WTC11 (cell line): ENCODE measurements at regions not wholly inside any gene's neighbourhood (a gene's known extent, or its start where the extent isn't known, plus 50 kb on each side); places are given as distances from the start of the nearest gene placed in this dataset.

Source experiments
- ATAC-seq: fragments of 200-7000 bp; cut with Tn5 transposase; 2 replicates; pipeline ENCODE4 v1.10.0; 2021; ENCODE audit warnings: mild to moderate bottlenecking, moderate library complexity
- CTCF ChIA-PET: fragments of 300-600 bp; sonication (Branson Sonifier 250); formaldehyde crosslinking; loops from one replicate; lab custom pipeline; 2021; ENCODE audit warnings: antibody characterized with exemption; lab: Charles Lee
- POLR2A ChIA-PET: fragments of 350-600 bp; sonication (Branson Sonifier 250); formaldehyde crosslinking; loops from one replicate; lab custom pipeline; 2021; ENCODE audit warnings: antibody characterized with exemption; lab: Charles Lee
- DNase-seq: peaks from one replicate; pipeline ENCODE4 v3.0.0; 2021; ENCODE audit warnings: low spot score
- H3K27ac Mint-ChIP-seq: 2 replicates; pipeline ENCODE4 v1.8.0; 2021; ENCODE audit warnings: mixed read lengths
- H3K27me3 Mint-ChIP-seq: 2 replicates; pipeline ENCODE4 v1.8.0; 2021; ENCODE audit warnings: low read depth, mild to moderate bottlenecking, moderate library complexity, mixed read lengths
- H3K36me3 Mint-ChIP-seq: 2 replicates; pipeline ENCODE4 v1.8.0; 2021; ENCODE audit warnings: mixed read lengths
- H3K4me1 Mint-ChIP-seq: 2 replicates; pipeline ENCODE4 v1.8.0; 2022; ENCODE audit warnings: mixed read lengths
- H3K4me3 Mint-ChIP-seq: 2 replicates; pipeline ENCODE4 v1.8.0; 2021; ENCODE audit warnings: mild to moderate bottlenecking, moderate library complexity, mixed read lengths
- H3K9me3 Mint-ChIP-seq: 2 replicates; pipeline ENCODE4 v1.8.0; 2021; ENCODE audit warnings: mixed read lengths
- GABPB1 ChIP-seq: sonication (generic); formaldehyde crosslinking; IDR thresholded peaks from 2 replicates; pipeline ENCODE4 v1.8.1; 2023; ENCODE audit warnings: mild to moderate bottlenecking, missing genetic modification reagents
- GTF2I ChIP-seq: fragments of 250-450 bp; sonication (Bioruptor Pico); conservative IDR thresholded peaks from 2 replicates; pipeline ENCODE4 v1.4.0; 2021; ENCODE audit warnings: mild to moderate bottlenecking
- HMGA2 ChIP-seq: fragments of 250-450 bp; sonication (Bioruptor Pico); IDR thresholded peaks from 2 replicates; pipeline ENCODE4 v1.4.0; 2021; ENCODE audit warnings: mild to moderate bottlenecking, moderate library complexity
- JAZF1 ChIP-seq: fragments of 250-450 bp; sonication (Bioruptor Pico); IDR thresholded peaks from 2 replicates; pipeline ENCODE4 v1.9.0; 2021; ENCODE audit warnings: moderate library complexity, mild to moderate bottlenecking, inconsistent platforms
- KAT7 ChIP-seq: sonication (generic); formaldehyde crosslinking; IDR thresholded peaks from 2 replicates; pipeline ENCODE4 v1.8.1; 2023; ENCODE audit warnings: missing genetic modification reagents, mild to moderate bottlenecking, borderline replicate concordance
- NFE2L1 ChIP-seq: sonication (generic); formaldehyde crosslinking; IDR thresholded peaks from 2 replicates; pipeline ENCODE4 v1.8.1; 2023; ENCODE audit warnings: missing genetic modification reagents
- NFYB ChIP-seq: sonication (generic); formaldehyde crosslinking; conservative IDR thresholded peaks from 2 replicates; pipeline ENCODE4 v1.8.0; 2022; ENCODE audit warnings: low read depth, missing genetic modification reagents
- NR3C1 ChIP-seq: sonication (generic); formaldehyde crosslinking; conservative IDR thresholded peaks from 2 replicates; pipeline ENCODE4 v1.8.1; 2023; ENCODE audit warnings: low read depth, mild to moderate bottlenecking, missing genetic modification reagents
- OVOL2 ChIP-seq: fragments of 250-450 bp; sonication (Bioruptor Pico); IDR thresholded peaks from 2 replicates; pipeline ENCODE4 v1.9.0; 2021; ENCODE audit warnings: mild to moderate bottlenecking, borderline replicate concordance
- TEAD1 ChIP-seq: sonication (generic); formaldehyde crosslinking; IDR thresholded peaks from 2 replicates; pipeline ENCODE4 v1.8.0; 2022; ENCODE audit warnings: mild to moderate bottlenecking, missing genetic modification reagents
- ZBTB21 ChIP-seq: sonication (generic); formaldehyde crosslinking; IDR thresholded peaks from 2 replicates; pipeline ENCODE4 v1.8.1; 2023; ENCODE audit warnings: mild to moderate bottlenecking, missing genetic modification reagents, borderline replicate concordance
- ZNF232 ChIP-seq: sonication (generic); formaldehyde crosslinking; IDR thresholded peaks from 2 replicates; pipeline ENCODE4 v1.8.0; 2022; ENCODE audit warnings: mild to moderate bottlenecking, missing genetic modification reagents
- ZNF317 ChIP-seq: sonication (generic); formaldehyde crosslinking; IDR thresholded peaks from 2 replicates; pipeline ENCODE4 v1.8.1; 2023; ENCODE audit warnings: low read depth, mild to moderate bottlenecking, moderate library complexity, missing genetic modification reagents, borderline replicate concordance
- TF ChIP-seq, protein P1 (sequence below): sonication (generic); formaldehyde crosslinking; IDR thresholded peaks from 2 replicates; pipeline ENCODE4 v1.8.1; 2023; ENCODE audit warnings: mild to moderate bottlenecking, missing genetic modification reagents, moderate library complexity
- TF ChIP-seq, protein P2 (sequence below): sonication (generic); formaldehyde crosslinking; IDR thresholded peaks from 2 replicates; pipeline ENCODE4 v1.8.0; 2022; ENCODE audit warnings: mild to moderate bottlenecking, missing genetic modification reagents
- TF ChIP-seq, protein P3 (sequence below): fragments of 250-450 bp; sonication (Bioruptor Pico); IDR thresholded peaks from 2 replicates; pipeline ENCODE4 v1.9.0; 2021; ENCODE audit warnings: mild to moderate bottlenecking
- TF ChIP-seq, protein P4 (sequence below): sonication (generic); formaldehyde crosslinking; IDR thresholded peaks from 2 replicates; pipeline ENCODE4 v1.8.1; 2022; ENCODE audit warnings: low read depth, mild to moderate bottlenecking, moderate library complexity, missing genetic modification reagents, borderline replicate concordance
- TF ChIP-seq, protein P5 (sequence below): sonication (generic); formaldehyde crosslinking; conservative IDR thresholded peaks from 2 replicates; pipeline ENCODE4 v1.8.1; 2023; ENCODE audit warnings: mild to moderate bottlenecking, low read depth, missing genetic modification reagents, moderate library complexity
- TF ChIP-seq, protein P6 (sequence below): sonication (generic); formaldehyde crosslinking; IDR thresholded peaks from 2 replicates; pipeline ENCODE4 v1.8.1; 2023; ENCODE audit warnings: mild to moderate bottlenecking, moderate library complexity, missing genetic modification reagents
- TF ChIP-seq, protein P7 (sequence below): fragments of 250-450 bp; sonication (Bioruptor Pico); IDR thresholded peaks from 2 replicates; pipeline ENCODE4 v1.9.0; 2021; ENCODE audit warnings: moderate library complexity, mild to moderate bottlenecking, inconsistent platforms, borderline replicate concordance

DNA sequence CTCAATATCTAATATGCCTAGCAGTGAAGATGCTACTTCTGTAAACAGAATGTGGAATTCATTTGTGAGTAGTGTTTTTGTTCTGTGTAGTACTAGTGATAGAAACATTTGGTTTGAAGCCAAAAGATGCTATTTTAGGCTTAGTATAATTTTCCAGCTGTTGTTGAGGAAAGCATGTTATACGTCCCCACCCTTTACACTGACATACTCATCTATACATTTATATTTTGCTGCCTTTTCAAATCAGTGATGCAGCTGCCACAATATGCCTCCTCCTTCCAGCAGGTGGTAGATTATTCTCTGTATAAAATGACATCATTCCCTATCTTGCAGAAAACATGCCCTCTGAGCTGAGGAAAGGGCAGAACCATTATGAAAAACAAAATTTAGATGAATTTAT lies 1217.6 kb upstream of the GJE1 start:
- Mint-ChIP-seq H3K36me3 (no peaks in the 10 kb centered on the region), H3K27ac (no peak overlapping the region), H3K27me3 (no peaks in the 10 kb centered on the region), H3K9me3 (peaks cover 11% of the 10 kb centered on the region), H3K4me3 (no peak overlapping the region), H3K4me1 (peaks cover 10% of the 10 kb centered on the region)
- ATAC-seq (no peak), DNase-seq (no peak)
- ChIA-PET CTCF (no interaction called here), POLR2A (interaction anchor here (0.6 kb wide), 2 partner anchors 9 to 169 kb away, joined by 3 to 4 read pairs; no protein-coding TSS in a partner anchor)
- TF ChIP-seq, protein P1, sequence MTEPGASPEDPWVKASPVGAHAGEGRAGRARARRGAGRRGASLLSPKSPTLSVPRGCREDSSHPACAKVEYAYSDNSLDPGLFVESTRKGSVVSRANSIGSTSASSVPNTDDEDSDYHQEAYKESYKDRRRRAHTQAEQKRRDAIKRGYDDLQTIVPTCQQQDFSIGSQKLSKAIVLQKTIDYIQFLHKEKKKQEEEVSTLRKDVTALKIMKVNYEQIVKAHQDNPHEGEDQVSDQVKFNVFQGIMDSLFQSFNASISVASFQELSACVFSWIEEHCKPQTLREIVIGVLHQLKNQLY (CRISPR knock-in tag) = no peak
- no peak for TF ChIP-seq NR3C1 (CRISPR knock-in tag)
- no peak for TF ChIP-seq NFYB (CRISPR knock-in tag)
- TF ChIP-seq NFE2L1 (CRISPR knock-in tag) = no peak
- TF ChIP-seq ZBTB21 (CRISPR knock-in tag) = no peak
- TF ChIP-seq, protein P2, sequence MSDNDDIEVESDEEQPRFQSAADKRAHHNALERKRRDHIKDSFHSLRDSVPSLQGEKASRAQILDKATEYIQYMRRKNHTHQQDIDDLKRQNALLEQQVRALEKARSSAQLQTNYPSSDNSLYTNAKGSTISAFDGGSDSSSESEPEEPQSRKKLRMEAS (CRISPR knock-in tag) = no peak
- TF ChIP-seq, protein P3, sequence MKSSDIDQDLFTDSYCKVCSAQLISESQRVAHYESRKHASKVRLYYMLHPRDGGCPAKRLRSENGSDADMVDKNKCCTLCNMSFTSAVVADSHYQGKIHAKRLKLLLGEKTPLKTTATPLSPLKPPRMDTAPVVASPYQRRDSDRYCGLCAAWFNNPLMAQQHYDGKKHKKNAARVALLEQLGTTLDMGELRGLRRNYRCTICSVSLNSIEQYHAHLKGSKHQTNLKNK = no peak
- TF ChIP-seq, protein P4, sequence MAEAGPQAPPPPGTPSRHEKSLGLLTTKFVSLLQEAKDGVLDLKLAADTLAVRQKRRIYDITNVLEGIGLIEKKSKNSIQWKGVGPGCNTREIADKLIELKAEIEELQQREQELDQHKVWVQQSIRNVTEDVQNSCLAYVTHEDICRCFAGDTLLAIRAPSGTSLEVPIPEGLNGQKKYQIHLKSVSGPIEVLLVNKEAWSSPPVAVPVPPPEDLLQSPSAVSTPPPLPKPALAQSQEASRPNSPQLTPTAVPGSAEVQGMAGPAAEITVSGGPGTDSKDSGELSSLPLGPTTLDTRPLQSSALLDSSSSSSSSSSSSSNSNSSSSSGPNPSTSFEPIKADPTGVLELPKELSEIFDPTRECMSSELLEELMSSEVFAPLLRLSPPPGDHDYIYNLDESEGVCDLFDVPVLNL (CRISPR knock-in tag) = no peak
- no peak for TF ChIP-seq ZNF317 (CRISPR knock-in tag)
- TF ChIP-seq TEAD1 (CRISPR knock-in tag) = no peak
- no peak for TF ChIP-seq KAT7 (CRISPR knock-in tag)
- TF ChIP-seq, protein P5, sequence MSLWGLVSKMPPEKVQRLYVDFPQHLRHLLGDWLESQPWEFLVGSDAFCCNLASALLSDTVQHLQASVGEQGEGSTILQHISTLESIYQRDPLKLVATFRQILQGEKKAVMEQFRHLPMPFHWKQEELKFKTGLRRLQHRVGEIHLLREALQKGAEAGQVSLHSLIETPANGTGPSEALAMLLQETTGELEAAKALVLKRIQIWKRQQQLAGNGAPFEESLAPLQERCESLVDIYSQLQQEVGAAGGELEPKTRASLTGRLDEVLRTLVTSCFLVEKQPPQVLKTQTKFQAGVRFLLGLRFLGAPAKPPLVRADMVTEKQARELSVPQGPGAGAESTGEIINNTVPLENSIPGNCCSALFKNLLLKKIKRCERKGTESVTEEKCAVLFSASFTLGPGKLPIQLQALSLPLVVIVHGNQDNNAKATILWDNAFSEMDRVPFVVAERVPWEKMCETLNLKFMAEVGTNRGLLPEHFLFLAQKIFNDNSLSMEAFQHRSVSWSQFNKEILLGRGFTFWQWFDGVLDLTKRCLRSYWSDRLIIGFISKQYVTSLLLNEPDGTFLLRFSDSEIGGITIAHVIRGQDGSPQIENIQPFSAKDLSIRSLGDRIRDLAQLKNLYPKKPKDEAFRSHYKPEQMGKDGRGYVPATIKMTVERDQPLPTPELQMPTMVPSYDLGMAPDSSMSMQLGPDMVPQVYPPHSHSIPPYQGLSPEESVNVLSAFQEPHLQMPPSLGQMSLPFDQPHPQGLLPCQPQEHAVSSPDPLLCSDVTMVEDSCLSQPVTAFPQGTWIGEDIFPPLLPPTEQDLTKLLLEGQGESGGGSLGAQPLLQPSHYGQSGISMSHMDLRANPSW (CRISPR knock-in tag) = no peak
- TF ChIP-seq, protein P6, sequence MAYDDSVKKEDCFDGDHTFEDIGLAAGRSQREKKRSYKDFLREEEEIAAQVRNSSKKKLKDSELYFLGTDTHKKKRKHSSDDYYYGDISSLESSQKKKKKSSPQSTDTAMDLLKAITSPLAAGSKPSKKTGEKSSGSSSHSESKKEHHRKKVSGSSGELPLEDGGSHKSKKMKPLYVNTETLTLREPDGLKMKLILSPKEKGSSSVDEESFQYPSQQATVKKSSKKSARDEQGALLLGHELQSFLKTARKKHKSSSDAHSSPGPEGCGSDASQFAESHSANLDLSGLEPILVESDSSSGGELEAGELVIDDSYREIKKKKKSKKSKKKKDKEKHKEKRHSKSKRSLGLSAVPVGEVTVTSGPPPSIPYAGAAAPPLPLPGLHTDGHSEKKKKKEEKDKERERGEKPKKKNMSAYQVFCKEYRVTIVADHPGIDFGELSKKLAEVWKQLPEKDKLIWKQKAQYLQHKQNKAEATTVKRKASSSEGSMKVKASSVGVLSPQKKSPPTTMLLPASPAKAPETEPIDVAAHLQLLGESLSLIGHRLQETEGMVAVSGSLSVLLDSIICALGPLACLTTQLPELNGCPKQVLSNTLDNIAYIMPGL (CRISPR knock-in tag) = no peak
- TF ChIP-seq ZNF232 (CRISPR knock-in tag) = no peak
- no peak for TF ChIP-seq OVOL2
- TF ChIP-seq JAZF1 = no peak
- TF ChIP-seq HMGA2 (CRISPR knock-in tag) = no peak
- TF ChIP-seq, protein P7, sequence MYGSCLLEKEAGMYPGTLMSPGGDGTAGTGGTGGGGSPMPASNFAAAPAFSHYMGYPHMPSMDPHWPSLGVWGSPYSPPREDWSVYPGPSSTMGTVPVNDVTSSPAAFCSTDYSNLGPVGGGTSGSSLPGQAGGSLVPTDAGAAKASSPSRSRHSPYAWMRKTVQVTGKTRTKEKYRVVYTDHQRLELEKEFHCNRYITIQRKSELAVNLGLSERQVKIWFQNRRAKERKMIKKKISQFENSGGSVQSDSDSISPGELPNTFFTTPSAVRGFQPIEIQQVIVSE = no peak
- no peak for TF ChIP-seq GTF2I (CRISPR knock-in tag)

DNA sequence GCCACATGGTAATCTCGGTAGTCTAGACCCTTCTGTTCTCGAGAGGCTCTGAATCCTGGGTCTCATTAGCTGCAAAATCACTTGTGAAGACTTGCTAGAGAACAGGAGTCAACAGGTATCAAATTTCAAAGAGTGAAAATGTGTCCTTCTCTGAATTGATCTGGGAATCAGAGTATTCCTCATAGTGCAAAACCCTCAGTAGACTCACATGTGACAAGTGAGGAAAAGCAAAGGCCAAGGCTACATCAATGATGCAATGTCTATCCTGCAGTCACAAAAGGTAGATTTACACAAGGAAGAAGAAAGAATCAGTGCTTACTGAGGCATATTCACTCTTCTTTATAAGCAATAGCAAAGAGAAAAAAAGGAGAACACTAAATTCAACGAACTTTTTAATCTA lies 1220.0 kb upstream of the GJE1 start:
- DNase-seq (no peak), ATAC-seq (no peak)
- ChIA-PET POLR2A (no interaction called here), CTCF (no interaction called here)
- peaks cover 6% of the 10 kb centered on the region for H3K36me3 Mint-ChIP-seq
- H3K27me3 Mint-ChIP-seq = no peaks in the 10 kb centered on the region
- no peak overlapping the region for H3K4me3 Mint-ChIP-seq
- H3K9me3 Mint-ChIP-seq = peaks cover 22% of the 10 kb centered on the region
- TF ChIP-seq HMGA2 (CRISPR knock-in tag) (no peak), GABPB1 (CRISPR knock-in tag) (peak; percentile 91)
- TF ChIP-seq, protein P3 = no peak
- peaks cover 10% of the 10 kb centered on the region for H3K4me1 Mint-ChIP-seq
- H3K27ac Mint-ChIP-seq = no peak overlapping the region
